Neural progenitor cell (in vitro differentiated cells): ENCODE measurements at regions not wholly inside any gene's neighbourhood (a gene's known extent, or its start where the extent isn't known, plus 50 kb on each side); places are given as distances from the start of the nearest gene placed in this dataset.

ENCODE experiments used
- EZH2 ChIP-seq: fragments of 200-600 bp; sonication (generic); IDR thresholded peaks from 2 replicates; pipeline ENCODE4 v1.6.1; 2017; ENCODE audit warnings: antibody characterized with exemption, mild to moderate bottlenecking, moderate library complexity
- TF ChIP-seq, protein P1 (sequence below): fragments of 200-600 bp; sonication (generic); IDR thresholded peaks from 2 replicates; pipeline ENCODE4 v1.5.1; 2017; ENCODE audit warnings: antibody characterized with exemption, mild to moderate bottlenecking

DNA sequence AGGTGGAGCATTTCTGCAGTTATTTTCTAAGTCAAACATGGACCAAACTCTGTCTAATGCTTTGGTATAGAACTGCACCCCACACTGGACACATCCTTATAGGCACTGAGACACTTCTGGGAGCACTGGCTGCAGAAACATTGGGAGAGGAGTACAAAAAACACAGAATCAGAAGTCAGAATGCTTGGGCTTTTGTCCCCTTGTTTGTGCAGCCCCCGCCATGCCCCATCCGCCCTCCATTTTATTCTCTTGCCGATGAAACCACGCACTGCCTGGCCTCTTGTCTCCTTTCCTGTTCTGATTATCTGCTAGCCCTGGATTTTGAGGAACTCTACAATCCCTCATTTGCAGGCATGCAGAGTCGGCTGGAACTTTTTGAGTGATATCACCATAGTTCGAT is 1201.2 kb downstream of the TBC1D22A start:
- TF ChIP-seq, protein P1, sequence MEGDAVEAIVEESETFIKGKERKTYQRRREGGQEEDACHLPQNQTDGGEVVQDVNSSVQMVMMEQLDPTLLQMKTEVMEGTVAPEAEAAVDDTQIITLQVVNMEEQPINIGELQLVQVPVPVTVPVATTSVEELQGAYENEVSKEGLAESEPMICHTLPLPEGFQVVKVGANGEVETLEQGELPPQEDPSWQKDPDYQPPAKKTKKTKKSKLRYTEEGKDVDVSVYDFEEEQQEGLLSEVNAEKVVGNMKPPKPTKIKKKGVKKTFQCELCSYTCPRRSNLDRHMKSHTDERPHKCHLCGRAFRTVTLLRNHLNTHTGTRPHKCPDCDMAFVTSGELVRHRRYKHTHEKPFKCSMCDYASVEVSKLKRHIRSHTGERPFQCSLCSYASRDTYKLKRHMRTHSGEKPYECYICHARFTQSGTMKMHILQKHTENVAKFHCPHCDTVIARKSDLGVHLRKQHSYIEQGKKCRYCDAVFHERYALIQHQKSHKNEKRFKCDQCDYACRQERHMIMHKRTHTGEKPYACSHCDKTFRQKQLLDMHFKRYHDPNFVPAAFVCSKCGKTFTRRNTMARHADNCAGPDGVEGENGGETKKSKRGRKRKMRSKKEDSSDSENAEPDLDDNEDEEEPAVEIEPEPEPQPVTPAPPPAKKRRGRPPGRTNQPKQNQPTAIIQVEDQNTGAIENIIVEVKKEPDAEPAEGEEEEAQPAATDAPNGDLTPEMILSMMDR: no peak
- no peak for TF ChIP-seq EZH2
